ENCODE measurements at regions not wholly inside any gene's neighbourhood (a gene's known extent, or its start where the extent isn't known, plus 50 kb on each side); places are given as distances from the start of the nearest gene placed in this dataset.

DNA sequence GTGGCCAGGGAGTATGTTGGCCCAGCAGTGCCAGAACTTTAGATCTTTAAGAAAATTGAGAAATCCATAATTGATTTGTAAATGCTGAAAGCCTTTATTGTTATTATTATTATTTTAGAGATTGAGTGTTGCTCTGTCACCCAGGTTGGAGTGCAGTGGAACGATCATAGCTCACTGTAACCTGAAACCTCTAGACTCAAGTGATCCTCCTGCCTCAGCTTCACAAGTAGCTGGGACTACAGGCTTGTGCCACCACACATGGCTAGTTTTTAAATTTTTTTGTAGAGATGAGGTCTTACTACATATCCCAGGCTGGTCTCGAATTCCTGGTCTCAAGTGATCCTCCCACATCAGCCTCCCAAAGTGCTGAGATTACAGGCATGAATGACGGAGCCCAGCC is 143.2 kb upstream of the CCDC68 start:
- no peaks in the 10 kb centered on the region for H3K9me1 ChIP-seq (ENCODE audit: control insufficient read depth, extremely low read depth, insufficient read depth, low read length)
- no peak overlapping the region for H3K4me3 ChIP-seq (ENCODE audit: control insufficient read depth in 2 of 3, extremely low read depth in 1 of 3, insufficient read depth in 2 of 3, low read depth in 1 of 3, low read length in 3 of 3)
- no peak overlapping the region for H3K4me2 ChIP-seq (ENCODE audit: control insufficient read depth, extremely low read depth, insufficient read depth, low read depth, low read length)
- TF ChIP-seq EZH2 (IDR thresholded peaks at IDR 0.05; ENCODE audit: low read length), result no peak
- TF ChIP-seq, protein P1, sequence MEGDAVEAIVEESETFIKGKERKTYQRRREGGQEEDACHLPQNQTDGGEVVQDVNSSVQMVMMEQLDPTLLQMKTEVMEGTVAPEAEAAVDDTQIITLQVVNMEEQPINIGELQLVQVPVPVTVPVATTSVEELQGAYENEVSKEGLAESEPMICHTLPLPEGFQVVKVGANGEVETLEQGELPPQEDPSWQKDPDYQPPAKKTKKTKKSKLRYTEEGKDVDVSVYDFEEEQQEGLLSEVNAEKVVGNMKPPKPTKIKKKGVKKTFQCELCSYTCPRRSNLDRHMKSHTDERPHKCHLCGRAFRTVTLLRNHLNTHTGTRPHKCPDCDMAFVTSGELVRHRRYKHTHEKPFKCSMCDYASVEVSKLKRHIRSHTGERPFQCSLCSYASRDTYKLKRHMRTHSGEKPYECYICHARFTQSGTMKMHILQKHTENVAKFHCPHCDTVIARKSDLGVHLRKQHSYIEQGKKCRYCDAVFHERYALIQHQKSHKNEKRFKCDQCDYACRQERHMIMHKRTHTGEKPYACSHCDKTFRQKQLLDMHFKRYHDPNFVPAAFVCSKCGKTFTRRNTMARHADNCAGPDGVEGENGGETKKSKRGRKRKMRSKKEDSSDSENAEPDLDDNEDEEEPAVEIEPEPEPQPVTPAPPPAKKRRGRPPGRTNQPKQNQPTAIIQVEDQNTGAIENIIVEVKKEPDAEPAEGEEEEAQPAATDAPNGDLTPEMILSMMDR (optimal IDR thresholded peaks at IDR 0.05 in 1 of 3, IDR thresholded peaks at IDR 0.05 in 1 of 3, conservative IDR thresholded peaks at IDR 0.05 in 1 of 3; ENCODE audit: extremely low read depth in 1 of 3, insufficient read depth in 2 of 3, low read length in 3 of 3), result no peak
- H3K4me1 ChIP-seq (ENCODE audit: control insufficient read depth, extremely low read depth, insufficient read depth, low read length), result peaks cover 7% of the 10 kb centered on the region
- H3K79me2 ChIP-seq (ENCODE audit: control insufficient read depth, insufficient read depth, low read length), result no peaks in the 10 kb centered on the region
- H3K27ac ChIP-seq (ENCODE audit: control insufficient read depth, insufficient read depth, low read length), result no peak overlapping the region
- H4K20me1 ChIP-seq (ENCODE audit: control insufficient read depth, extremely low read depth, insufficient read depth, low read length), result no peaks in the 10 kb centered on the region
- H3K27me3 ChIP-seq (ENCODE audit: control insufficient read depth, extremely low read depth, insufficient read depth, low read length), result no peaks in the 10 kb centered on the region
- DNase-seq (ENCODE audit: low read depth, low spot score) (no peak), FAIRE-seq (no peak)
- H2AFZ ChIP-seq (ENCODE audit: control insufficient read depth, low read length), result no peak overlapping the region
- dilution Hi-C loops (cut with MboI; ENCODE audit: extremely low pct_ligation_motif_present, low sequenced_read_pairs), result no loop called here
- H3K36me3 ChIP-seq (ENCODE audit: control insufficient read depth in 2 of 2, extremely low read depth in 1 of 2, insufficient read depth in 2 of 2, low read length in 2 of 2), result no peaks in the 10 kb centered on the region
- no peaks in the 10 kb centered on the region for H3K9me3 ChIP-seq (ENCODE audit: control insufficient read depth, low read depth, low read length)
- H3K9ac ChIP-seq (ENCODE audit: control insufficient read depth, extremely low read depth, insufficient read depth, low read length), result no peak overlapping the region

DNA sequence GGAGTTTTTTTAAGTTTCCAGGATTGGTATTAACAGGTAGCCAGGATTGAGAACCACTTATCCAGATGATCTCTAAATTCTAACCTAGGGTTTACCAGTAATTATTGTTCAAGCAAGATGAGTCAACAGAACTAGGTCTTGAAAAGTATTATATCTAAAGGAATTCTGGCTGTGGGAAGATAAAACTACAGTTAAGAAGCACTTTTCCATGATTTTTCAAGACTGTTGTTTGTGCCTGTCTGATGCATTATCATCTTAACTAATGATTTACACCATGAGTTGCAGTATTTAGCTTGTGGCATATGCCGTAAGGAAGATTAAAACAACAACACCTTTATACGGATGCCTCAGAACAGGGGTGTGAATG is 142.2 kb upstream of the CCDC68 start:
- Histone ChIP-seq H3K9ac (ENCODE audit: control insufficient read depth, extremely low read depth, insufficient read depth, low read length) (no peak overlapping the region), H3K4me2 (ENCODE audit: control insufficient read depth, extremely low read depth, insufficient read depth, low read depth, low read length) (no peak overlapping the region), H3K9me1 (ENCODE audit: control insufficient read depth, extremely low read depth, insufficient read depth, low read length) (no peaks in the 10 kb centered on the region), H3K79me2 (ENCODE audit: control insufficient read depth, insufficient read depth, low read length) (no peaks in the 10 kb centered on the region), H3K9me3 (ENCODE audit: control insufficient read depth, low read depth, low read length) (no peaks in the 10 kb centered on the region), H3K36me3 (ENCODE audit: control insufficient read depth in 2 of 2, extremely low read depth in 1 of 2, insufficient read depth in 2 of 2, low read length in 2 of 2) (no peaks in the 10 kb centered on the region), H4K20me1 (ENCODE audit: control insufficient read depth, extremely low read depth, insufficient read depth, low read length) (no peaks in the 10 kb centered on the region), H3K4me1 (ENCODE audit: control insufficient read depth, extremely low read depth, insufficient read depth, low read length) (peaks cover 7% of the 10 kb centered on the region), H3K27me3 (ENCODE audit: control insufficient read depth, extremely low read depth, insufficient read depth, low read length) (no peaks in the 10 kb centered on the region), H2AFZ (ENCODE audit: control insufficient read depth, low read length) (no peak overlapping the region), H3K27ac (ENCODE audit: control insufficient read depth, insufficient read depth, low read length) (no peak overlapping the region), H3K4me3 (ENCODE audit: control insufficient read depth in 2 of 3, extremely low read depth in 1 of 3, insufficient read depth in 2 of 3, low read depth in 1 of 3, low read length in 3 of 3) (no peak overlapping the region)
- TF ChIP-seq, protein P1 (optimal IDR thresholded peaks at IDR 0.05 in 1 of 3, IDR thresholded peaks at IDR 0.05 in 1 of 3, conservative IDR thresholded peaks at IDR 0.05 in 1 of 3; ENCODE audit: extremely low read depth in 1 of 3, insufficient read depth in 2 of 3, low read length in 3 of 3), result no peak
- TF ChIP-seq EZH2 (IDR thresholded peaks at IDR 0.05; ENCODE audit: low read length), result no peak
- no peak for FAIRE-seq
- DNase-seq (ENCODE audit: low read depth, low spot score), result no peak
- dilution Hi-C loops (cut with MboI; ENCODE audit: extremely low pct_ligation_motif_present, low sequenced_read_pairs), result no loop called here
